NCI-H1105 treated with DMSO at 0.1 percent for 48 hours (cell line): ENCODE measurements at regions not wholly inside any gene's neighbourhood (a gene's known extent, or its start where the extent isn't known, plus 50 kb on each side); places are given as distances from the start of the nearest gene placed in this dataset.
"Not testable (repeated sequence)": the region's sequence is repeated elsewhere in the genome, so short reads cannot be mapped to it uniquely, and the experiment has no call there.

Source experiments
- DNase-seq: peaks from one replicate; lab custom pipeline; 2025; lab: John Stamatoyannopoulos, UW

- no peak for DNase-seq
Measured at GRCh38 chr6:68144667-68145066, 490.4 kb upstream of the ADGRB3 start.

- no peak for DNase-seq
Measured at GRCh38 chr6:68141190-68141589, 493.9 kb upstream of the ADGRB3 start.

- DNase-seq, result no peak
Measured at GRCh38 chr6:68139130-68139529, 496.0 kb upstream of the ADGRB3 start.

- DNase-seq, result no peak
Measured at GRCh38 chr6:68134796-68135195, 500.3 kb upstream of the ADGRB3 start.

GRCh38 chr6:68128211-68128610, 506.9 kb upstream of the ADGRB3 start:
- no peak for DNase-seq

GRCh38 chr6:68127074-68127473, 508.0 kb upstream of the ADGRB3 start:
- no peak for DNase-seq

- DNase-seq, result no peak
Measured at GRCh38 chr6:68126089-68126749, 508.9 kb upstream of the ADGRB3 start.

GRCh38 chr6:68122975-68123374, 512.1 kb upstream of the ADGRB3 start:
- not testable (repeated sequence) for DNase-seq

- DNase-seq, result no peak
Measured at GRCh38 chr6:68122032-68122431, 513.0 kb upstream of the ADGRB3 start.

- not testable (repeated sequence) for DNase-seq
Measured at GRCh38 chr6:68120954-68121353, 514.1 kb upstream of the ADGRB3 start.

GRCh38 chr6:68114463-68115047, 520.5 kb upstream of the ADGRB3 start:
- no peak for DNase-seq

- no peak for DNase-seq
Measured at GRCh38 chr6:68108233-68108835, 526.7 kb upstream of the ADGRB3 start.

- DNase-seq, result no peak
Measured at GRCh38 chr6:68094070-68094469, 541.0 kb upstream of the ADGRB3 start.

- no peak for DNase-seq
Measured at GRCh38 chr6:68087399-68088133, 547.5 kb upstream of the ADGRB3 start.

GRCh38 chr6:68086199-68086598, 548.9 kb upstream of the ADGRB3 start:
- no peak for DNase-seq

- not testable (repeated sequence) for DNase-seq
Measured at GRCh38 chr6:68085599-68085998, 549.5 kb upstream of the ADGRB3 start.

- DNase-seq, result no peak
Measured at GRCh38 chr6:68082086-68082485, 553.0 kb upstream of the ADGRB3 start.

GRCh38 chr6:68080074-68080473, 555.0 kb upstream of the ADGRB3 start:
- DNase-seq, result no peak

GRCh38 chr6:68077661-68078060, 557.4 kb upstream of the ADGRB3 start:
- no peak for DNase-seq

- no peak for DNase-seq
Measured at GRCh38 chr6:68071740-68072139, 563.3 kb upstream of the ADGRB3 start.

GRCh38 chr6:68069921-68070710, 565.0 kb upstream of the ADGRB3 start:
- DNase-seq, result no peak

- no peak for DNase-seq
Measured at GRCh38 chr6:68059899-68060298, 575.2 kb upstream of the ADGRB3 start.
